MV-4-11 (cell line): ENCODE measurements at regions not wholly inside any gene's neighbourhood (a gene's known extent, or its start where the extent isn't known, plus 50 kb on each side); places are given as distances from the start of the nearest gene placed in this dataset.
"Not testable (repeated sequence)": the region's sequence is repeated elsewhere in the genome, so short reads cannot be mapped to it uniquely, and the experiment has no call there.

ENCODE experiments used
- DNase-seq: peaks from one replicate; lab custom pipeline; 2025; lab: John Stamatoyannopoulos, UW

- DNase-seq = no peak
Measured at GRCh38 chr1:234920136-234920842, 208.3 kb downstream of the TOMM20 start.

GRCh38 chr1:234918961-234919761 is 209.5 kb downstream of the TOMM20 start:
- no peak for DNase-seq

GRCh38 chr1:234918181-234918841 is 210.3 kb downstream of the TOMM20 start:
- DNase-seq = peak; percentile 22

- no peak for DNase-seq
Measured at GRCh38 chr1:234917495-234918180, 211.0 kb downstream of the TOMM20 start.

- DNase-seq = no peak
Measured at GRCh38 chr1:234916840-234917239, 211.8 kb downstream of the TOMM20 start.

GRCh38 chr1:234915924-234916675 is 212.5 kb downstream of the TOMM20 start:
- DNase-seq = peak; percentile 58

GRCh38 chr1:234914606-234915290 is 213.9 kb downstream of the TOMM20 start:
- DNase-seq = no peak

GRCh38 chr1:234913771-234914170 is 214.9 kb downstream of the TOMM20 start:
- DNase-seq = no peak

- DNase-seq = no peak
Measured at GRCh38 chr1:234913278-234913649, 215.4 kb downstream of the TOMM20 start.

GRCh38 chr1:234912548-234913277 is 215.9 kb downstream of the TOMM20 start:
- no peak for DNase-seq

GRCh38 chr1:234911787-234912186 is 216.8 kb downstream of the TOMM20 start:
- DNase-seq = no peak

- DNase-seq = not testable (repeated sequence)
Measured at GRCh38 chr1:234911136-234911535, 217.5 kb downstream of the TOMM20 start.

- no peak for DNase-seq
Measured at GRCh38 chr1:234909851-234910250, 218.8 kb downstream of the TOMM20 start.

GRCh38 chr1:234909307-234909810 is 219.3 kb downstream of the TOMM20 start:
- DNase-seq = no peak

- no peak for DNase-seq
Measured at GRCh38 chr1:234908571-234908970, 220.1 kb downstream of the TOMM20 start.

GRCh38 chr1:234907940-234908405 is 220.7 kb downstream of the TOMM20 start:
- no peak for DNase-seq

- no peak for DNase-seq
Measured at GRCh38 chr1:234907208-234907939, 221.3 kb downstream of the TOMM20 start.

GRCh38 chr1:234906654-234907053 is 222.0 kb downstream of the TOMM20 start:
- no peak for DNase-seq
